A673 (cell line): ENCODE measurements at regions not wholly inside any gene's neighbourhood (a gene's known extent, or its start where the extent isn't known, plus 50 kb on each side); places are given as distances from the start of the nearest gene placed in this dataset.

Source experiments
- BruUV-seq: library from RNA; stranded (reverse); fragments of 400-500 nt; replicated peaks from 2 replicates; lab custom pipeline; 2021; lab: Mats Ljungman, UMichigan
- CTCF ChIA-PET: fragments of 300-600 bp; sonication (Branson Sonifier 250); formaldehyde crosslinking; loops from one replicate; lab custom pipeline; 2022; ENCODE audit warnings: antibody characterized with exemption; lab: Charles Lee
- POLR2A ChIA-PET: fragments of 300-600 bp; sonication (Branson Sonifier 250); formaldehyde crosslinking; loops from one replicate; lab custom pipeline; 2022; ENCODE audit warnings: antibody characterized with exemption; ENCODE audit not compliant: low non-redundant PET; lab: Charles Lee
- DNase-seq: peaks from one replicate; pipeline ENCODE4 v3.0.0-alpha.2; 2015; ENCODE audit warnings: low spot score
- H3K27ac ChIP-seq: fragments of 200-600 bp; sonication (generic); 2 replicates; pipeline ENCODE4 v1.5.1; 2016; ENCODE audit warnings: mixed run types, low read depth, mild to moderate bottlenecking, mixed read lengths, antibody characterized with exemption, low read length; ENCODE audit not compliant: poor library complexity, severe bottlenecking
- H3K27me3 ChIP-seq: fragments of 200-600 bp; sonication (generic); replicated peaks from 2 replicates; pipeline ENCODE4 v1.6.1; 2017; ENCODE audit warnings: mixed run types, low read depth, mild to moderate bottlenecking, mixed read lengths, antibody characterized with exemption, low read length; ENCODE audit not compliant: insufficient read depth, poor library complexity
- H3K36me3 ChIP-seq: fragments of 200-600 bp; sonication (generic); 2 replicates; pipeline ENCODE4 v1.6.1; 2016; ENCODE audit warnings: mixed run types, mild to moderate bottlenecking, mixed read lengths, antibody characterized with exemption, low read length; ENCODE audit not compliant: insufficient read depth, poor library complexity, severe bottlenecking
- H3K4me1 ChIP-seq: fragments of 200-600 bp; sonication (generic); 2 replicates; pipeline ENCODE4 v1.6.1; 2017; ENCODE audit warnings: mixed run types, mild to moderate bottlenecking, mixed read lengths, antibody characterized with exemption, low read length; ENCODE audit not compliant: insufficient read depth, poor library complexity, severe bottlenecking
- H3K4me3 ChIP-seq: fragments of 200-600 bp; sonication (generic); 2 replicates; pipeline ENCODE4 v1.5.1; 2016; ENCODE audit warnings: low read depth, mixed run types, mild to moderate bottlenecking, mixed read lengths, low read length; ENCODE audit not compliant: poor library complexity, severe bottlenecking
- H3K9me3 ChIP-seq: fragments of 200-600 bp; sonication (generic); 2 replicates; pipeline ENCODE4 v1.6.1; 2016; ENCODE audit warnings: mixed run types, low read depth, mild to moderate bottlenecking, mixed read lengths, antibody characterized with exemption, low read length; ENCODE audit not compliant: poor library complexity, severe bottlenecking
- CTCF ChIP-seq: fragments of 300-800, 200-600 bp; sonication (generic); conservative IDR thresholded peaks from 2 replicates; pipeline ENCODE4 v1.5.1; 2017; ENCODE audit warnings: low read depth, mild to moderate bottlenecking, antibody characterized with exemption, low read length, moderate library complexity, mixed read lengths
- EZH2 ChIP-seq: fragments of 200-600 bp; sonication (generic); IDR thresholded peaks from 2 replicates; pipeline ENCODE4 v1.6.1; 2017; ENCODE audit warnings: borderline replicate concordance, low read depth, mild to moderate bottlenecking, mixed read lengths, antibody characterized with exemption, low read length; ENCODE audit not compliant: poor library complexity, severe bottlenecking
- intact Hi-C: fragments of 100-400 bp; cut with micrococcal nuclease; formaldehyde crosslinking; loops from one replicate; pipeline ENCODE4 v1.10.0; 2022; ENCODE audit not compliant: unreplicated experiment

GRCh38 chr12:58441483-58441882 lies 478.8 kb downstream of the LRIG3 start:
- Histone ChIP-seq H3K4me1 (no peaks in the 10 kb centered on the region), H3K4me3 (no peak overlapping the region), H3K27ac (no peak overlapping the region), H3K27me3 (no peaks in the 10 kb centered on the region), H3K36me3 (no peaks in the 10 kb centered on the region), H3K9me3 (no peaks in the 10 kb centered on the region)
- intact Hi-C loops = loop anchor here (5.0 to 10.0 kb wide), 2 partner anchors 197 to 459 kb away; no protein-coding TSS in a partner anchor
- CTCF ChIA-PET = no interaction called here
- BruUV-seq = no TSS peak
- no peak for DNase-seq
- POLR2A ChIA-PET = no interaction called here
- TF ChIP-seq CTCF (no peak), EZH2 (no peak)

GRCh38 chr12:58443273-58443980 lies 476.9 kb downstream of the LRIG3 start:
- Histone ChIP-seq H3K4me3 (no peak overlapping the region), H3K4me1 (no peaks in the 10 kb centered on the region), H3K27ac (no peak overlapping the region), H3K36me3 (no peaks in the 10 kb centered on the region), H3K27me3 (no peaks in the 10 kb centered on the region), H3K9me3 (no peaks in the 10 kb centered on the region)
- no TSS peak for BruUV-seq
- CTCF ChIA-PET = no interaction called here
- TF ChIP-seq CTCF (peak; percentile 76), EZH2 (no peak)
- intact Hi-C loops = loop anchor here (1.0 to 10.0 kb wide), 3 partner anchors 97 to 461 kb away; no protein-coding TSS in a partner anchor
- POLR2A ChIA-PET = no interaction called here
- DNase-seq = peak; percentile 57

- BruUV-seq = no TSS peak
- Histone ChIP-seq H3K4me3 (no peak overlapping the region), H3K27ac (no peak overlapping the region), H3K27me3 (no peaks in the 10 kb centered on the region), H3K9me3 (no peaks in the 10 kb centered on the region), H3K4me1 (no peaks in the 10 kb centered on the region), H3K36me3 (no peaks in the 10 kb centered on the region)
- intact Hi-C loops = loop anchor here (1.0 to 10.0 kb wide), 3 partner anchors 98 to 462 kb away; no protein-coding TSS in a partner anchor
- TF ChIP-seq EZH2 (no peak), CTCF (no peak)
- ChIA-PET CTCF (no interaction called here), POLR2A (no interaction called here)
- DNase-seq = no peak
Observed at GRCh38 chr12:58443981-58444371, 476.3 kb downstream of the LRIG3 start.
